NB4 (cell line): ENCODE measurements at regions not wholly inside any gene's neighbourhood (a gene's known extent, or its start where the extent isn't known, plus 50 kb on each side); places are given as distances from the start of the nearest gene placed in this dataset.

Experiments
- POLR2A ChIP-seq: IDR thresholded peaks from 2 replicates; pipeline ENCODE4 v1.6.1; 2011; ENCODE audit warnings: mild to moderate bottlenecking; ENCODE audit not compliant: insufficient read length; ENCODE audit errors: extremely low read depth
- TF ChIP-seq, protein P1 (sequence below): IDR thresholded peaks from one replicate; pipeline ENCODE4 v1.5.1; 2012; ENCODE audit warnings: low read depth, low read length
- TF ChIP-seq, protein P2 (sequence below): IDR thresholded peaks from 2 replicates; pipeline ENCODE4 v1.6.1; 2011; ENCODE audit warnings: low read depth, low read length

DNA sequence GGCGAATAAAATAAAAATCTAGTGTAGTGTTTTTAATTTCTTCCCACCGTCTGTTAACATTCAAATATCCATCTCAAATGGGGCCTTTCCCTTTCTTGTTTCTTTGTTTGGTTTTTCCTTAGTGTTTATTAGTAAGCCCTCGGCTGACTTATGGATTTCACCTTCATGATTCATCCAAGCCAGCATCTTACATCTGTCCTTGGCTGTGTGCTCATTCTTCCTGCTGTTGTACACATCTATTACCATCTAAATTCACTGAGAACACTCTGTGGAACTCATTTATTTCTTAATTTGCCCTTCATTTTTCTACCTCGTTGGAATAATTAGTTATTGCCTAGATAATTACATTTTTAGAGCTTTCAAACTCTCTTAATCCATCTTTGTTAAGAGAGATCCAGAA is 84.9 kb downstream of the SPCS3 start:
- TF ChIP-seq, protein P1, sequence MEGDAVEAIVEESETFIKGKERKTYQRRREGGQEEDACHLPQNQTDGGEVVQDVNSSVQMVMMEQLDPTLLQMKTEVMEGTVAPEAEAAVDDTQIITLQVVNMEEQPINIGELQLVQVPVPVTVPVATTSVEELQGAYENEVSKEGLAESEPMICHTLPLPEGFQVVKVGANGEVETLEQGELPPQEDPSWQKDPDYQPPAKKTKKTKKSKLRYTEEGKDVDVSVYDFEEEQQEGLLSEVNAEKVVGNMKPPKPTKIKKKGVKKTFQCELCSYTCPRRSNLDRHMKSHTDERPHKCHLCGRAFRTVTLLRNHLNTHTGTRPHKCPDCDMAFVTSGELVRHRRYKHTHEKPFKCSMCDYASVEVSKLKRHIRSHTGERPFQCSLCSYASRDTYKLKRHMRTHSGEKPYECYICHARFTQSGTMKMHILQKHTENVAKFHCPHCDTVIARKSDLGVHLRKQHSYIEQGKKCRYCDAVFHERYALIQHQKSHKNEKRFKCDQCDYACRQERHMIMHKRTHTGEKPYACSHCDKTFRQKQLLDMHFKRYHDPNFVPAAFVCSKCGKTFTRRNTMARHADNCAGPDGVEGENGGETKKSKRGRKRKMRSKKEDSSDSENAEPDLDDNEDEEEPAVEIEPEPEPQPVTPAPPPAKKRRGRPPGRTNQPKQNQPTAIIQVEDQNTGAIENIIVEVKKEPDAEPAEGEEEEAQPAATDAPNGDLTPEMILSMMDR = no peak
- TF ChIP-seq POLR2A = no peak
- TF ChIP-seq, protein P2, sequence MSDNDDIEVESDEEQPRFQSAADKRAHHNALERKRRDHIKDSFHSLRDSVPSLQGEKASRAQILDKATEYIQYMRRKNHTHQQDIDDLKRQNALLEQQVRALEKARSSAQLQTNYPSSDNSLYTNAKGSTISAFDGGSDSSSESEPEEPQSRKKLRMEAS = no peak
